HEK293 (cell line): ENCODE measurements at regions not wholly inside any gene's neighbourhood (a gene's known extent, or its start where the extent isn't known, plus 50 kb on each side); places are given as distances from the start of the nearest gene placed in this dataset.

Experiments used
- CTCF ChIP-seq: fragments of 450-650 bp; formaldehyde crosslinking; IDR thresholded peaks from 2 replicates; pipeline ENCODE4 v1.5.1; 2016; ENCODE audit warnings: missing biosample characterization, missing genetic modification characterization
- YY1 ChIP-seq: fragments of 450-650 bp; formaldehyde crosslinking; IDR thresholded peaks from 2 replicates; pipeline ENCODE4 v1.5.1; 2018; ENCODE audit warnings: missing biosample characterization, missing genetic modification characterization
- ZBTB21 ChIP-seq: fragments of 450-650 bp; formaldehyde crosslinking; IDR thresholded peaks from 2 replicates; pipeline ENCODE4 v1.5.1; 2017; ENCODE audit warnings: missing biosample characterization, missing genetic modification characterization
- ZNF174 ChIP-seq: fragments of 450-650 bp; formaldehyde crosslinking; IDR thresholded peaks from 2 replicates; pipeline ENCODE4 v1.5.0; 2017; ENCODE audit warnings: missing biosample characterization, mild to moderate bottlenecking, missing genetic modification characterization
- ZNF274 ChIP-seq, 2 experiments: fragments of 200-500 bp in 1 of 2; fragments of 450-650 bp in 1 of 2; sonication (Bioruptor generic) in 1 of 2; formaldehyde crosslinking in 1 of 2; IDR thresholded peaks; 2 replicates each; pipeline versions ENCODE4 v1.5.1 to v1.6.1; 2014 to 2016; ENCODE audit warnings: borderline replicate concordance in 1 of 2, inconsistent platforms in 1 of 2, low read length in 1 of 2, missing biosample characterization in 1 of 2, missing genetic modification characterization in 1 of 2
- ZNF513 ChIP-seq: fragments of 450-650 bp; IDR thresholded peaks from 2 replicates; pipeline ENCODE4 v1.5.1; 2018; ENCODE audit warnings: missing biosample characterization, missing genetic modification characterization
- TF ChIP-seq, protein P1 (sequence below): IDR thresholded peaks from 2 replicates; pipeline ENCODE4 v1.6.1; 2011; ENCODE audit warnings: mild to moderate bottlenecking, low read depth, low read length, borderline replicate concordance
- TF ChIP-seq, protein P2 (sequence below): fragments of 450-650 bp; formaldehyde crosslinking; IDR thresholded peaks from 2 replicates; pipeline ENCODE4 v1.5.1; 2016; ENCODE audit warnings: missing biosample characterization, missing genetic modification characterization
- TF ChIP-seq, protein P3 (sequence below): fragments of 450-650 bp; formaldehyde crosslinking; conservative IDR thresholded peaks from 2 replicates; pipeline ENCODE4 v1.5.1; 2016; ENCODE audit warnings: low read depth, missing biosample characterization, missing genetic modification characterization
- TF ChIP-seq, protein P4 (sequence below): fragments of 450-650 bp; formaldehyde crosslinking; IDR thresholded peaks from 2 replicates; pipeline ENCODE4 v1.5.1; 2016; ENCODE audit warnings: missing biosample characterization, missing genetic modification characterization
- TF ChIP-seq, protein P5 (sequence below): fragments of 450-650 bp; formaldehyde crosslinking; IDR thresholded peaks from 2 replicates; pipeline ENCODE4; 2016; ENCODE audit warnings: missing biosample characterization, missing genetic modification characterization

- TF ChIP-seq, protein P1, sequence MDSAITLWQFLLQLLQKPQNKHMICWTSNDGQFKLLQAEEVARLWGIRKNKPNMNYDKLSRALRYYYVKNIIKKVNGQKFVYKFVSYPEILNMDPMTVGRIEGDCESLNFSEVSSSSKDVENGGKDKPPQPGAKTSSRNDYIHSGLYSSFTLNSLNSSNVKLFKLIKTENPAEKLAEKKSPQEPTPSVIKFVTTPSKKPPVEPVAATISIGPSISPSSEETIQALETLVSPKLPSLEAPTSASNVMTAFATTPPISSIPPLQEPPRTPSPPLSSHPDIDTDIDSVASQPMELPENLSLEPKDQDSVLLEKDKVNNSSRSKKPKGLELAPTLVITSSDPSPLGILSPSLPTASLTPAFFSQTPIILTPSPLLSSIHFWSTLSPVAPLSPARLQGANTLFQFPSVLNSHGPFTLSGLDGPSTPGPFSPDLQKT: no peak
- TF ChIP-seq ZNF274 (IDR thresholded peaks at IDR 0.05; ENCODE audit: low read length) (no peak), ZNF274 (tag by site-specific recombination; IDR thresholded peaks at IDR 0.05; ENCODE audit: borderline replicate concordance) (no peak), ZNF174 (tag by site-specific recombination) (no peak), YY1 (tag by site-specific recombination) (no peak), CTCF (tag by site-specific recombination) (no peak), ZNF513 (tag by site-specific recombination) (no peak), ZBTB21 (tag by site-specific recombination) (no peak)
- TF ChIP-seq, protein P2, sequence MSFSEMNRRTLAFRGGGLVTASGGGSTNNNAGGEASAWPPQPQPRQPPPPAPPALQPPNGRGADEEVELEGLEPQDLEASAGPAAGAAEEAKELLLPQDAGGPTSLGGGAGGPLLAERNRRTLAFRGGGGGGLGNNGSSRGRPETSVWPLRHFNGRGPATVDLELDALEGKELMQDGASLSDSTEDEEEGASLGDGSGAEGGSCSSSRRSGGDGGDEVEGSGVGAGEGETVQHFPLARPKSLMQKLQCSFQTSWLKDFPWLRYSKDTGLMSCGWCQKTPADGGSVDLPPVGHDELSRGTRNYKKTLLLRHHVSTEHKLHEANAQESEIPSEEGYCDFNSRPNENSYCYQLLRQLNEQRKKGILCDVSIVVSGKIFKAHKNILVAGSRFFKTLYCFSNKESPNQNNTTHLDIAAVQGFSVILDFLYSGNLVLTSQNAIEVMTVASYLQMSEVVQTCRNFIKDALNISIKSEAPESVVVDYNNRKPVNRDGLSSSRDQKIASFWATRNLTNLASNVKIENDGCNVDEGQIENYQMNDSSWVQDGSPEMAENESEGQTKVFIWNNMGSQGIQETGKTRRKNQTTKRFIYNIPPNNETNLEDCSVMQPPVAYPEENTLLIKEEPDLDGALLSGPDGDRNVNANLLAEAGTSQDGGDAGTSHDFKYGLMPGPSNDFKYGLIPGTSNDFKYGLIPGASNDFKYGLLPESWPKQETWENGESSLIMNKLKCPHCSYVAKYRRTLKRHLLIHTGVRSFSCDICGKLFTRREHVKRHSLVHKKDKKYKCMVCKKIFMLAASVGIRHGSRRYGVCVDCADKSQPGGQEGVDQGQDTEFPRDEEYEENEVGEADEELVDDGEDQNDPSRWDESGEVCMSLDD: no peak
- TF ChIP-seq, protein P3, sequence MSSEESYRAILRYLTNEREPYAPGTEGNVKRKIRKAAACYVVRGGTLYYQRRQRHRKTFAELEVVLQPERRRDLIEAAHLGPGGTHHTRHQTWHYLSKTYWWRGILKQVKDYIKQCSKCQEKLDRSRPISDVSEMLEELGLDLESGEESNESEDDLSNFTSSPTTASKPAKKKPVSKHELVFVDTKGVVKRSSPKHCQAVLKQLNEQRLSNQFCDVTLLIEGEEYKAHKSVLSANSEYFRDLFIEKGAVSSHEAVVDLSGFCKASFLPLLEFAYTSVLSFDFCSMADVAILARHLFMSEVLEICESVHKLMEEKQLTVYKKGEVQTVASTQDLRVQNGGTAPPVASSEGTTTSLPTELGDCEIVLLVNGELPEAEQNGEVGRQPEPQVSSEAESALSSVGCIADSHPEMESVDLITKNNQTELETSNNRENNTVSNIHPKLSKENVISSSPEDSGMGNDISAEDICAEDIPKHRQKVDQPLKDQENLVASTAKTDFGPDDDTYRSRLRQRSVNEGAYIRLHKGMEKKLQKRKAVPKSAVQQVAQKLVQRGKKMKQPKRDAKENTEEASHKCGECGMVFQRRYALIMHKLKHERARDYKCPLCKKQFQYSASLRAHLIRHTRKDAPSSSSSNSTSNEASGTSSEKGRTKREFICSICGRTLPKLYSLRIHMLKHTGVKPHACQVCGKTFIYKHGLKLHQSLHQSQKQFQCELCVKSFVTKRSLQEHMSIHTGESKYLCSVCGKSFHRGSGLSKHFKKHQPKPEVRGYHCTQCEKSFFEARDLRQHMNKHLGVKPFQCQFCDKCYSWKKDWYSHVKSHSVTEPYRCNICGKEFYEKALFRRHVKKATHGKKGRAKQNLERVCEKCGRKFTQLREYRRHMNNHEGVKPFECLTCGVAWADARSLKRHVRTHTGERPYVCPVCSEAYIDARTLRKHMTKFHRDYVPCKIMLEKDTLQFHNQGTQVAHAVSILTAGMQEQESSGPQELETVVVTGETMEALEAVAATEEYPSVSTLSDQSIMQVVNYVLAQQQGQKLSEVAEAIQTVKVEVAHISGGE (tag by site-specific recombination): no peak
- TF ChIP-seq, protein P4, sequence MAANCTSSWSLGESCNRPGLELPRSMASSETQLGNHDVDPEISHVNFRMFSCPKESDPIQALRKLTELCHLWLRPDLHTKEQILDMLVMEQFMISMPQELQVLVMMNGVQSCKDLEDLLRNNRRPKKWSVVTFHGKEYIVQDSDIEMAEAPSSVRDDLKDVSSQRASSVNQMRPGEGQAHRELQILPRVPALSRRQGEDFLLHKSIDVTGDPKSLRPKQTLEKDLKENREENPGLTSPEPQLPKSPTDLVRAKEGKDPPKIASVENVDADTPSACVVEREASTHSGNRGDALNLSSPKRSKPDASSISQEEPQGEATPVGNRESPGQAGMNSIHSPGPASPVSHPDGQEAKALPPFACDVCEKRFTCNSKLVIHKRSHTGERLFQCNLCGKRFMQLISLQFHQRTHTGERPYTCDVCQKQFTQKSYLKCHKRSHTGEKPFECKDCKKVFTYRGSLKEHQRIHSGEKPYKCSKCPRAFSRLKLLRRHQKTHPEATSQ (tag by site-specific recombination): no peak
- TF ChIP-seq, protein P5, sequence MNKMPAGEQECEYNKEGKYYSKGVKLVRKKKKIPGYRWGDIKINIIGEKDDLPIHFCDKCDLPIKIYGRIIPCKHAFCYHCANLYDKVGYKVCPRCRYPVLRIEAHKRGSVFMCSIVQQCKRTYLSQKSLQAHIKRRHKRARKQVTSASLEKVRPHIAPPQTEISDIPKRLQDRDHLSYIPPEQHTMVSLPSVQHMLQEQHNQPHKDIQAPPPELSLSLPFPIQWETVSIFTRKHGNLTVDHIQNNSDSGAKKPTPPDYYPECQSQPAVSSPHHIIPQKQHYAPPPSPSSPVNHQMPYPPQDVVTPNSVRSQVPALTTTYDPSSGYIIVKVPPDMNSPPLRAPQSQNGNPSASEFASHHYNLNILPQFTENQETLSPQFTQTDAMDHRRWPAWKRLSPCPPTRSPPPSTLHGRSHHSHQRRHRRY (tag by site-specific recombination): no peak
Measured at GRCh38 chr1:105172788-105173187, 1423.1 kb downstream of the AMY1C start.
